ENCODE measurements at regions not wholly inside any gene's neighbourhood (a gene's known extent, or its start where the extent isn't known, plus 50 kb on each side); places are given as distances from the start of the nearest gene placed in this dataset.
A peak's percentile ranks its signal among the peaks of the same experiment; 100 is the strongest.

- ATAC-seq, result no peak
- TF ChIP-seq CSRNP3 (CRISPR knock-in tag; IDR thresholded peaks at IDR 0.05), result no peak
- TF ChIP-seq OSR1 (CRISPR knock-in tag; IDR thresholded peaks at IDR 0.05), result no peak
- no peak for TF ChIP-seq PPARA (CRISPR knock-in tag; IDR thresholded peaks at IDR 0.05; ENCODE audit: borderline replicate concordance)
- no peak for TF ChIP-seq TSHZ2 (CRISPR knock-in tag; IDR thresholded peaks at IDR 0.05)
- TF ChIP-seq ZNF565 (CRISPR knock-in tag; conservative IDR thresholded peaks at IDR 0.05; ENCODE audit: low read depth), result no peak
- no peak for TF ChIP-seq PATZ1 (CRISPR knock-in tag; IDR thresholded peaks at IDR 0.05; ENCODE audit: borderline replicate concordance)
- no peak for TF ChIP-seq TCF4 (CRISPR knock-in tag; IDR thresholded peaks at IDR 0.05; ENCODE audit: borderline replicate concordance)
- no peak for TF ChIP-seq ARNTL (CRISPR knock-in tag; IDR thresholded peaks at IDR 0.05; ENCODE audit: borderline replicate concordance, low read depth)
These were observed 91.4 kb upstream of the TTC29 start for GRCh38 chr4:147037069-147037468.

- ATAC-seq, result no peak; the same call in 2 of the 3 replicates
- peak; percentile 52; the same call in 1 of the 2 replicates for TF ChIP-seq TSHZ2 (CRISPR knock-in tag; IDR thresholded peaks at IDR 0.05)
- TF ChIP-seq TCF4 (CRISPR knock-in tag; IDR thresholded peaks at IDR 0.05; ENCODE audit: borderline replicate concordance), result 0 out of 2 replicates have a peak, but pooled peaks have one; percentile 25
- no peak for TF ChIP-seq POU6F1 (CRISPR knock-in tag; IDR thresholded peaks at IDR 0.05; ENCODE audit: borderline replicate concordance, low read depth)
These were observed 94.4 kb upstream of the TTC29 start for GRCh38 chr4:147039976-147040575.

GRCh38 chr4:147040874-147041273 is 95.2 kb upstream of the TTC29 start:
- ATAC-seq, result no peak
- TF ChIP-seq ZFP30 (CRISPR knock-in tag; IDR thresholded peaks at IDR 0.05) (no peak), CREB5 (CRISPR knock-in tag; IDR thresholded peaks at IDR 0.05; ENCODE audit: low read depth) (no peak), TCF4 (CRISPR knock-in tag; IDR thresholded peaks at IDR 0.05; ENCODE audit: borderline replicate concordance) (no peak), ZNF565 (CRISPR knock-in tag; conservative IDR thresholded peaks at IDR 0.05; ENCODE audit: low read depth) (no peak), ISL1 (CRISPR knock-in tag; IDR thresholded peaks at IDR 0.05) (no peak)

GRCh38 chr4:147041376-147041775 is 95.7 kb upstream of the TTC29 start:
- TF ChIP-seq ISL1 (CRISPR knock-in tag; IDR thresholded peaks at IDR 0.05) (peak; percentile 72; the same call in 1 of the 2 replicates), CSDC2 (CRISPR knock-in tag; IDR thresholded peaks at IDR 0.05) (no peak), TSHZ2 (CRISPR knock-in tag; IDR thresholded peaks at IDR 0.05) (peak; percentile 41; the same call in 1 of the 2 replicates)
- no peak for ATAC-seq
